ENCODE measurements at regions not wholly inside any gene's neighbourhood (a gene's known extent, or its start where the extent isn't known, plus 50 kb on each side); places are given as distances from the start of the nearest gene placed in this dataset.
A peak's percentile ranks its signal among the peaks of the same experiment; 100 is the strongest.
"Not testable (repeated sequence)": the region's sequence is repeated elsewhere in the genome, so short reads cannot be mapped to it uniquely, and the experiment has no call there.

- Mint-ChIP-seq H3K9me3 (peaks cover 4% of the 10 kb centered on the region), H3K27ac (no peak overlapping the region), H3K27me3 (ENCODE audit: low read depth, poor library complexity) (peaks cover 30% of the 10 kb centered on the region), H3K36me3 (ENCODE audit: low read depth) (no peaks in the 10 kb centered on the region), H3K4me1 (peaks cover 51% of the 10 kb centered on the region), H3K4me3 (no peak overlapping the region)
- TF ChIP-seq CTCF (IDR thresholded peaks at IDR 0.05) = no peak
- DNase-seq = no peak
These were observed 80.8 kb upstream of the SNTG2 start for GRCh38 chr2:869894-870293.

GRCh38 chr2:869357-869871 lies 81.2 kb upstream of the SNTG2 start:
- Mint-ChIP-seq H3K27me3 (ENCODE audit: low read depth, poor library complexity) (peaks cover 27% of the 10 kb centered on the region), H3K36me3 (ENCODE audit: low read depth) (no peaks in the 10 kb centered on the region), H3K4me1 (peaks cover 51% of the 10 kb centered on the region), H3K9me3 (peaks cover 4% of the 10 kb centered on the region), H3K4me3 (no peak overlapping the region), H3K27ac (no peak overlapping the region)
- DNase-seq = no peak
- TF ChIP-seq CTCF (IDR thresholded peaks at IDR 0.05) = no peak

GRCh38 chr2:868857-869256 lies 81.8 kb upstream of the SNTG2 start:
- Mint-ChIP-seq H3K27me3 (ENCODE audit: low read depth, poor library complexity) (peaks cover 27% of the 10 kb centered on the region), H3K4me1 (peaks cover 48% of the 10 kb centered on the region)
- not testable (repeated sequence) for H3K36me3 Mint-ChIP-seq (ENCODE audit: low read depth); DNase-seq; H3K27ac Mint-ChIP-seq; H3K4me3 Mint-ChIP-seq; H3K9me3 Mint-ChIP-seq

- DNase-seq = no peak
- Mint-ChIP-seq H3K36me3 (ENCODE audit: low read depth) (no peaks in the 10 kb centered on the region), H3K9me3 (peaks cover 4% of the 10 kb centered on the region), H3K4me1 (peaks cover 60% of the 10 kb centered on the region), H3K27me3 (ENCODE audit: low read depth, poor library complexity) (peaks cover 27% of the 10 kb centered on the region), H3K4me3 (no peak overlapping the region), H3K27ac (peak overlapping the region; percentile 57)
- no peak for TF ChIP-seq CTCF (IDR thresholded peaks at IDR 0.05)
These were observed 83.4 kb upstream of the SNTG2 start for GRCh38 chr2:867296-867695.

GRCh38 chr2:866887-867286 lies 83.8 kb upstream of the SNTG2 start:
- Mint-ChIP-seq H3K4me3 (peak overlapping the region; percentile 21), H3K27me3 (ENCODE audit: low read depth, poor library complexity) (peaks cover 25% of the 10 kb centered on the region), H3K9me3 (peaks cover 4% of the 10 kb centered on the region), H3K27ac (no peak overlapping the region), H3K36me3 (ENCODE audit: low read depth) (no peaks in the 10 kb centered on the region), H3K4me1 (peaks cover 64% of the 10 kb centered on the region)
- no peak for DNase-seq
- no peak for TF ChIP-seq CTCF (IDR thresholded peaks at IDR 0.05)

- TF ChIP-seq CTCF (IDR thresholded peaks at IDR 0.05) = no peak
These were observed 84.5 kb upstream of the SNTG2 start for GRCh38 chr2:866009-866680.

More at GRCh38 chr2:866009-866680, 84.5 kb upstream of the SNTG2 start:
- Mint-ChIP-seq H3K36me3 (ENCODE audit: low read depth) (no peaks in the 10 kb centered on the region), H3K27ac (no peak overlapping the region), H3K27me3 (ENCODE audit: low read depth, poor library complexity) (peaks cover 25% of the 10 kb centered on the region), H3K4me1 (peaks cover 71% of the 10 kb centered on the region), H3K9me3 (peaks cover 4% of the 10 kb centered on the region), H3K4me3 (no peak overlapping the region)
- DNase-seq = peak; percentile 56

Data from nephron progenitor cell (in vitro differentiated cells).